ENCODE measurements at regions not wholly inside any gene's neighbourhood (a gene's known extent, or its start where the extent isn't known, plus 50 kb on each side); places are given as distances from the start of the nearest gene placed in this dataset.
A peak's percentile ranks its signal among the peaks of the same experiment; 100 is the strongest.
"Not testable (repeated sequence)": the region's sequence is repeated elsewhere in the genome, so short reads cannot be mapped to it uniquely, and the experiment has no call there.

DNA sequence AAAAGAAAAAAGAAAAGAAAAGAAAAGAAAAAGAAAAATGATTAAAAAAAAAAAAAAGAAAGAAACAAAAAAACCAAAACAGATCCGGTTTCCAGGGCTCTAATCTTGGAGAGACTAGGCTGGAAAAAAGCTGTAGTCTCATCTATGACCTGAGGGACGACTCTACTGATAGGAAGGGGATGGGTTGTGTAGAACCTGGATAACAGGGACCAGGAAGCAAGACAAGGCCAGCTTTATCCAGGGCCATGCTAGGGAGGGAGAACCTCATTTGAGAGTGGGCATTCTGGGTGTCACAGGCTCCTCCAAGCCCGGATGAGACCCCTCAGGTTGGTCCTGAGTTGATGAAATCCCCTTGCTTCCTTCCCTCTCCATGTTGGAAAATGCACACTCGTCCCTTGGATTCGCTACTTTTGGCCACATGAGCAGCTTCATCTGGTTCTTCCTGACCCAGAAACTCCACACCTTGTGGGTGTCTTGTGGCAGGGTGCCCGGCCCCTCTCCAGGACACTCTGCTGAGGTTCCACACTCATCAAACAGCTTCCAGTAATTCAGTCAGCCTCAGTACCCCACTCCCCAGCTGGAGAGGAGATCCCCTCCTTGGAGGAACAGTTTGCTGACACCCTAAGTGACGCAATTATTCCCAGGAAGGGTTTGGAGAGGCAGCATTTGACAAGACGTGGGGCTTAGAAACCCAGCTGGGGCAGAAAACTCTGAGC, 71.1 kb upstream of the LHFPL2 start:
- Histone ChIP-seq H3K4me1 (ENCODE audit: low read depth) (peaks cover 7% of the 10 kb centered on the region), H3K4me3 (no peak overlapping the region), H3K36me3 (ENCODE audit: low read depth) (no peaks in the 10 kb centered on the region), H3K9me3 (no peaks in the 10 kb centered on the region)
- DNase-seq (no peak), ATAC-seq (no peak)
- intact Hi-C loops (cut with DNase I, micrococcal nuclease) = no loop called here
- TF ChIP-seq, protein P1, sequence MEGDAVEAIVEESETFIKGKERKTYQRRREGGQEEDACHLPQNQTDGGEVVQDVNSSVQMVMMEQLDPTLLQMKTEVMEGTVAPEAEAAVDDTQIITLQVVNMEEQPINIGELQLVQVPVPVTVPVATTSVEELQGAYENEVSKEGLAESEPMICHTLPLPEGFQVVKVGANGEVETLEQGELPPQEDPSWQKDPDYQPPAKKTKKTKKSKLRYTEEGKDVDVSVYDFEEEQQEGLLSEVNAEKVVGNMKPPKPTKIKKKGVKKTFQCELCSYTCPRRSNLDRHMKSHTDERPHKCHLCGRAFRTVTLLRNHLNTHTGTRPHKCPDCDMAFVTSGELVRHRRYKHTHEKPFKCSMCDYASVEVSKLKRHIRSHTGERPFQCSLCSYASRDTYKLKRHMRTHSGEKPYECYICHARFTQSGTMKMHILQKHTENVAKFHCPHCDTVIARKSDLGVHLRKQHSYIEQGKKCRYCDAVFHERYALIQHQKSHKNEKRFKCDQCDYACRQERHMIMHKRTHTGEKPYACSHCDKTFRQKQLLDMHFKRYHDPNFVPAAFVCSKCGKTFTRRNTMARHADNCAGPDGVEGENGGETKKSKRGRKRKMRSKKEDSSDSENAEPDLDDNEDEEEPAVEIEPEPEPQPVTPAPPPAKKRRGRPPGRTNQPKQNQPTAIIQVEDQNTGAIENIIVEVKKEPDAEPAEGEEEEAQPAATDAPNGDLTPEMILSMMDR (IDR thresholded peaks at IDR 0.05) = no peak

DNA sequence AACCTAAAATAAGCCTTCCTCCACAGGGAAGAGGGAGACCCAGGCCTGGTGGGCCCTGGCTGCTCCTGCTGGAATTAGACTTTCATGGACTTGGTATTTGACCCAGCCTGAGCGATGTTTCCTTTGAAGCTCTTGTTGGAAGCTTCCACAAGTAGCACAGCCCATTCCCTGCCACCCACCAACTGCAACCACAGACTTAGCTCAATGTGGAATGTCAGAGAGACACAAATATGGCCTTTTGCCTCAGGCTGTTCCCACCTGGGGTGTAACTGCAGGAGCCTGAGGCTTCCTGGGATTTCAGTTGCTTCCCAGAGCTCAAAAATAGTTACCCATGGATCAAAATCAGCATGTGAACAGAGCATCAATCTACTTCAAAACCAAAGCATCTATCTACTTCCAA, 70.3 kb upstream of the LHFPL2 start:
- no peak overlapping the region for H3K4me3 ChIP-seq
- intact Hi-C loops (cut with DNase I, micrococcal nuclease) = no loop called here
- H3K9me3 ChIP-seq = no peaks in the 10 kb centered on the region
- ATAC-seq = no peak
- TF ChIP-seq, protein P1 (IDR thresholded peaks at IDR 0.05) = no peak
- no peaks in the 10 kb centered on the region for H3K36me3 ChIP-seq (ENCODE audit: low read depth)
- no peak for DNase-seq
- peaks cover 7% of the 10 kb centered on the region for H3K4me1 ChIP-seq (ENCODE audit: low read depth)

DNA sequence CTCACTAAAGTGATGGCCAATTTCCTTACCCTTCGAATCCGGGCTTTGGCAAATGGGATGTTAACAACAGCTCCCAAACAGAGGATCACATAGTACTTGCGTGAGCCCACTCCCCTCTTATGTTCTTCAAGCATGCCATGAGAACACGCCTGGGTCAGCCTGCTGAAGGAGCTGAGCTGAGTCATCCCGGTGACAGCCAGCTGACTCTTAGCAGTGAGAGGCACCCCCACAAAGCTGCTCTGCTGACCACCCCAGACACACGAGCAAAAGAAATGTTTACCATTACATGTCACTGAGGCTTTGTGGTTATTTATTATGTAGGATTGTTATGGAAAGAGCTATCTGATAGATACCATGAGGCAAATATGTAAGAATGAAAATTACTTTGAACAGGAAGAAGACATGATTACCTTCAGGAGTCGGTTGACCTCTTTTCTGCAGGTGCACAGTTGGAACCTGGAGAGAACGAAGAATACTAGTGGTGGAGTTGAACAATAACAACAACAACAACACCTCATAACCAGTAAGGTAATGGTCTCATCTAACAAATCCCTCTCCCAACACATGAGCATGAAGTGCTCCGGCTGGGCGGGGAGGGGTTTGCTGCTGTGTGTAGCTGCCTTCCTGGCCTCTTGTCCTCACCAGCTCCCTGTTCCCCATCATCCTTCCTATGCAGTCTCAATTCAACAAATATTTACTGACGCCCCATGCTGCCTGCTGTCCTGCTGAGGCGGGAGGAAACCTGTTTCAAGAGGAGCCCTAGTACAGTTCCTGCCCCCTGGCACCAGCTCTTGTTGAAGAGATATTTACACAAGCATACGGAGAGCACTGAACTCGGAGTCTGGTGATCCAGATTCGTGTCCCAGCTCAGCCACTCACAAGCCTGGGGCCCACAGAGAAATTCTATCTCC, 69.4 kb upstream of the LHFPL2 start:
- Histone ChIP-seq H3K4me1 (ENCODE audit: low read depth) (peaks cover 7% of the 10 kb centered on the region), H3K9me3 (no peaks in the 10 kb centered on the region), H3K4me3 (no peak overlapping the region), H3K36me3 (ENCODE audit: low read depth) (no peaks in the 10 kb centered on the region)
- intact Hi-C loops (cut with DNase I, micrococcal nuclease) = no loop called here
- DNase-seq (no peak), ATAC-seq (no peak)
- TF ChIP-seq, protein P1 (IDR thresholded peaks at IDR 0.05) = no peak

DNA sequence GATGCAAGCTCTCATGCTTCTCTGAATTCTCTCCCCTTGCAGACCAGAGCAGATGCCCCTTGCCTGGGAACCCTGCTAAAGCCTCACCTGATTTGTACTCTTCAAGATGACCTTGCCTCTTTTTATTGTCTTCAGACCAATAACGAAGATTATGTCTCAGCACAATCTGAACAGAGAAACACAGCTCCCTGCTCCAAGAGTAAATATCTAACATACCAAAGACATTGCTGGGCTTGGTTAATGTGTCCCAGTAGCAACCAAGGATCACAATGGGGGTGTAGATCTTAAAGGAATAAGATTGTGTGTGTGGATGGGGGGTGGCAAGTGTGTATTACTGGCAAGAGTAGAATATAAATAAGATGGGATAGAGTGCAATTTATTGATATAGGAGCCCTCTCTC, 67.6 kb upstream of the LHFPL2 start:
- H3K9me3 ChIP-seq = no peaks in the 10 kb centered on the region
- H3K36me3 ChIP-seq (ENCODE audit: low read depth) = no peaks in the 10 kb centered on the region
- no peak overlapping the region for H3K4me3 ChIP-seq
- peak; percentile 46 for ATAC-seq
- intact Hi-C loops (cut with DNase I, micrococcal nuclease) = no loop called here
- peaks cover under 1% of the 10 kb centered on the region for H3K4me1 ChIP-seq (ENCODE audit: low read depth)
- DNase-seq = no peak
- TF ChIP-seq, protein P1 (IDR thresholded peaks at IDR 0.05) = no peak

DNA sequence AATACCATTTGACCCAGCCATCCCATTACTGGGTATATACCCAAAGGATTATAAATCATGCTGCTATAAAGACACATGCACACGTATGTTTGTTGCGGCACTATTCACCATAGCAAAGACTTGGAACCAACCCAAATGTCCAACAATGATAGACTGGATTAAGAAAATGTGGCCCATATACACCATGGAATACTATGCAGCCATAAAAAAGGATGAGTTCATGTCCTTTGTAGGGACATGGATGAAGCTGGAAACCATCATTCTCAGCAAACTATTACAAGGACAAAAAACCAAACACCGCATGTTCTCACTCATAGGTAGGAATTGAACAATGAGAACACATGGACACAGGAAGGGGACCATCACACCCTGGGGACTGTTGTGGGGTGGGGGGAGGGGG, 66.8 kb upstream of the LHFPL2 start:
- H3K4me1 ChIP-seq (ENCODE audit: low read depth); H3K9me3 ChIP-seq; H3K4me3 ChIP-seq; DNase-seq; intact Hi-C loops (cut with DNase I, micrococcal nuclease); H3K36me3 ChIP-seq (ENCODE audit: low read depth); ATAC-seq: not testable (repeated sequence)

DNA sequence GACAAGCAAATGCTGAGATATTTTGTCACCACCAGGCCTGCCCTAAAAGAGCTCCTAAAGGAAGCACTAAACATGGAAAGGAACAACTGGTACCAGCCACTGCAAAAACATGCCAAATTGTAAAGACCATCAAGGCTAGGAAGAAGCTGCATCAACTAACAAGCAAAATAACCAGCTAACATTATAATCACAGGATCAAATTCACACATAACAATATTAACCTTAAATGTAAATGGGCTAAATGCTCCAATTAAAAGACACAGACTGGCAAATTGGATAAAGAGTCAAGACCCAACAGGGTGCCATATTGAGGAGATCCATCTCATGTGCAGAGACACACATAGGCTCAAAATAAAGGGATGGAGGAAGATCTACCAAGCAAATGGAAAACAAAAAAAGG, 63.1 kb upstream of the LHFPL2 start:
- DNase-seq; H3K9me3 ChIP-seq; ATAC-seq; H3K4me1 ChIP-seq (ENCODE audit: low read depth); intact Hi-C loops (cut with DNase I, micrococcal nuclease); H3K4me3 ChIP-seq; H3K36me3 ChIP-seq (ENCODE audit: low read depth): not testable (repeated sequence)

DNA sequence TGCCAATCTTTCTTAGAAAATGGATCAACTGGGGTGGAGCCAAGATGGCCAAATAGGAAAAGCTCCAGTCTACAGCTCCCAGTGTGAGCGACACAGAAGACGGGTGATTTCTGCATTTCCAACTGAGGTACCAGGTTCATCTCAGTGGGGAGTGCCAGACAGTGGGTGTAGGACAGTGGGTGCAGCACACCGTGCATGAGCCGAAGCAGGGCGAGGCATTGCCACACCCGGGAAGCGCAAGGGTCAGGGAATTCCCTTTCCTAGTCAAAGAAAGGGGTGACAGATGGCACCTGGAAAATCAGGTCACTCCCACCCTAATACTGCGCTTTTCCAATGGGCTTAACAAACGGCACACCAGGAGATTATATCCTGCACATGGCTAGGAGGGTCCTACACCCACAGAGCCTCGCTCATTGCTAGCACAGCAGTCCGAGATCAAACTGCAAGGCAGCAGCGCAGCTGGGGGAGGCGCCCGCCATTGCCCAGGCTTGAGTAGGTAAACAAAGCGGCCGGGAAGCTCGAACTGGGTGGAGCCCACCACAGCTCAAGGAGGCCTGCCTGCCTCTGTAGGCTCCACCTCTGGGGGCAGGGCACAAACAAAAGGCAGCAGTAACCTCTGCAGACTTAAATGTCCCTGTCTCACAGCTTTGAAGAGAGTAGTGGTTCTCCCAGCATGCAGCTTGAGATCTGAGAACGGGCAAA, 61.3 kb upstream of the LHFPL2 start:
- DNase-seq = peak in 1 of 3 donors; percentile 47
- H3K36me3 ChIP-seq (ENCODE audit: low read depth); ATAC-seq; H3K4me3 ChIP-seq; H3K4me1 ChIP-seq (ENCODE audit: low read depth); H3K9me3 ChIP-seq; intact Hi-C loops (cut with DNase I, micrococcal nuclease): not testable (repeated sequence)

Measured in mucosa of descending colon (tissue), 3 donors.